ENCODE measurements at regions not wholly inside any gene's neighbourhood (a gene's known extent, or its start where the extent isn't known, plus 50 kb on each side); places are given as distances from the start of the nearest gene placed in this dataset.

DNA sequence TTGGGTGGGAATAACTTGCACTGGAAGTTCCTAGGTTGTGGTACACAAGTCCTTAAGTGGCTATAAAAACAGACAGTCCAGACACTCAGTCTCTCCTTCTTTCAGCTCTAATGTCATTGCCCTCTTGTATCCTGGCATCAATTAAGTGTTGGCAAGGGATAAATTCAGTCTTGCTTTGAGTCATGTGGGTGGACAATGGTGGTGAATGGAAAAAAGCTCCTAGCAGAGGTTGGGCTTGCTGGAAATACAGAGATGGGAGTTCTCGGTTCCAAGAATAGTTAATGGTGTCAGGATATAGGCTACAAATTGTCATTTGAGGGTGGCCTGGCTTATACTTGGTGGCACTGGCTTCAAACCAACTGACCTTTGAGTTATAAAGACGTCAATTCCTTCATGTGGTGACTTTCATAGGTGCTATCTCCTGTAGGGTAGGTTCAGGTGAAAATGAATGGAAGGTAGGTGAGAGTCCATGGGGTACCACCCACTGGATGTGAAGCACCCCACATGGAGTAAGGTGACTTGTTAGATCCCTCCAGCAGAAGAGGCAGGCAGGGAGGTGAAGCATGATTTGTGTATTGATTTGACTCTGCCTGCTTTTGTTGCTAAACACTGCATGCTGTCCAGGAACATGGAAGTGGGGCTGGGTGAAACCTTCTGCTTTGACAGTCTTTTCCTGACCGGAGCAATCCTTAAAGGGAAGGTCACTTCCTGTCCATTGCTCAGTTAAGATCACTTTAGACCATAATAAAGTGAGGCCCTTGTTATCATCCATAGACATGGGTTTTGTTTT, 102.0 kb downstream of the LACC1 start:
- H3K4me3 Mint-ChIP-seq: no peak overlapping the region
- no peak overlapping the region for H3K27ac Mint-ChIP-seq (ENCODE audit: unreplicated experiment)
- no peak for DNase-seq (ENCODE audit: low read depth, low spot score)
- peaks cover 5% of the 10 kb centered on the region for H3K27me3 Mint-ChIP-seq (ENCODE audit: low read depth)
- no peaks in the 10 kb centered on the region for H3K36me3 Mint-ChIP-seq (ENCODE audit: low read depth)
- no peaks in the 10 kb centered on the region for H3K9me3 Mint-ChIP-seq
- peaks cover 29% of the 10 kb centered on the region for H3K4me1 Mint-ChIP-seq
- TF ChIP-seq, protein P1, sequence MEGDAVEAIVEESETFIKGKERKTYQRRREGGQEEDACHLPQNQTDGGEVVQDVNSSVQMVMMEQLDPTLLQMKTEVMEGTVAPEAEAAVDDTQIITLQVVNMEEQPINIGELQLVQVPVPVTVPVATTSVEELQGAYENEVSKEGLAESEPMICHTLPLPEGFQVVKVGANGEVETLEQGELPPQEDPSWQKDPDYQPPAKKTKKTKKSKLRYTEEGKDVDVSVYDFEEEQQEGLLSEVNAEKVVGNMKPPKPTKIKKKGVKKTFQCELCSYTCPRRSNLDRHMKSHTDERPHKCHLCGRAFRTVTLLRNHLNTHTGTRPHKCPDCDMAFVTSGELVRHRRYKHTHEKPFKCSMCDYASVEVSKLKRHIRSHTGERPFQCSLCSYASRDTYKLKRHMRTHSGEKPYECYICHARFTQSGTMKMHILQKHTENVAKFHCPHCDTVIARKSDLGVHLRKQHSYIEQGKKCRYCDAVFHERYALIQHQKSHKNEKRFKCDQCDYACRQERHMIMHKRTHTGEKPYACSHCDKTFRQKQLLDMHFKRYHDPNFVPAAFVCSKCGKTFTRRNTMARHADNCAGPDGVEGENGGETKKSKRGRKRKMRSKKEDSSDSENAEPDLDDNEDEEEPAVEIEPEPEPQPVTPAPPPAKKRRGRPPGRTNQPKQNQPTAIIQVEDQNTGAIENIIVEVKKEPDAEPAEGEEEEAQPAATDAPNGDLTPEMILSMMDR (conservative IDR thresholded peaks at IDR 0.05): no peak

DNA sequence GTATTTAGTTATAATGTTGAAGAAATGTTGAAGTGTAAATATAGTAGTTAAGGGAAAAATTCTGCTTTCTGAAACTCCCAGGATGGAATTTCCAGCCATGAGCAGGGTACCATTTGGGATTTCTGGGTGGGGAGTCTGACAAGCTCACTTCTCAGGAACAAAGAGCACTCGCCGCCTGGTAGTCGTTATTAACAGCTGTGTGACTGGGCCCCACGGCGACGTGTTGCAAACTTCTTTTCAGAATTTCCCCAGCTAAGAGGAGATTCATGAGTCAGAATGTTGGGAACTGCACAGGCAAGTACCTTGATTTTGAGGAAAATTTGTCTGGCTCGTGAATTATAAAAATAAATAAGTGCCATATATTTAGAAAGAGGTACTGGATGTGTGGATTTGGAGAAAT, 103.7 kb downstream of the LACC1 start:
- Mint-ChIP-seq H3K27me3 (ENCODE audit: low read depth) (no peaks in the 10 kb centered on the region), H3K4me3 (no peak overlapping the region), H3K27ac (ENCODE audit: unreplicated experiment) (no peak overlapping the region), H3K9me3 (no peaks in the 10 kb centered on the region), H3K36me3 (ENCODE audit: low read depth) (no peaks in the 10 kb centered on the region), H3K4me1 (peaks cover 22% of the 10 kb centered on the region)
- TF ChIP-seq, protein P1 (conservative IDR thresholded peaks at IDR 0.05): no peak
- DNase-seq (ENCODE audit: low read depth, low spot score): no peak

DNA sequence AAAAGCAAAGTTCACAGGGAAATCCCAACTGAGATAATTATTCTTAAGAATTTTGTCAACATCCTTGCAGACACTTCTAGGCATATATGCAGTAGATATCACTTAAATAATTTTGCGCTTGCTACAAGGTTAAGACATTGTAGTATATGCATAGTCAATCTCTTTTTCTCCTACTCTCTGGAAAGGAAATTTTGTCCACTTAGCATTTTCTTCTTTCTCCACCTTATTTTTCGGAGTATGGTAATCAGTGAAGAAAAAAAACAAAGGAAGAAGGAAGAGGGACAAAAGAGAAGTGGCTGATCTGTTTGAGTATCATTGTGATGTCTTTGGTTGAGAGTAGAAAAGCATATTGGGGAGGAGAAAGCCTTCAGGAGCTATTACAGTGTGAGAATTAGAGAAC, 104.6 kb downstream of the LACC1 start:
- H3K4me1 Mint-ChIP-seq: peaks cover 21% of the 10 kb centered on the region
- H3K4me3 Mint-ChIP-seq: no peak overlapping the region
- no peaks in the 10 kb centered on the region for H3K36me3 Mint-ChIP-seq (ENCODE audit: low read depth)
- no peaks in the 10 kb centered on the region for H3K9me3 Mint-ChIP-seq
- no peaks in the 10 kb centered on the region for H3K27me3 Mint-ChIP-seq (ENCODE audit: low read depth)
- no peak for DNase-seq (ENCODE audit: low read depth, low spot score)
- TF ChIP-seq, protein P1 (conservative IDR thresholded peaks at IDR 0.05): no peak
- H3K27ac Mint-ChIP-seq (ENCODE audit: unreplicated experiment): no peak overlapping the region

DNA sequence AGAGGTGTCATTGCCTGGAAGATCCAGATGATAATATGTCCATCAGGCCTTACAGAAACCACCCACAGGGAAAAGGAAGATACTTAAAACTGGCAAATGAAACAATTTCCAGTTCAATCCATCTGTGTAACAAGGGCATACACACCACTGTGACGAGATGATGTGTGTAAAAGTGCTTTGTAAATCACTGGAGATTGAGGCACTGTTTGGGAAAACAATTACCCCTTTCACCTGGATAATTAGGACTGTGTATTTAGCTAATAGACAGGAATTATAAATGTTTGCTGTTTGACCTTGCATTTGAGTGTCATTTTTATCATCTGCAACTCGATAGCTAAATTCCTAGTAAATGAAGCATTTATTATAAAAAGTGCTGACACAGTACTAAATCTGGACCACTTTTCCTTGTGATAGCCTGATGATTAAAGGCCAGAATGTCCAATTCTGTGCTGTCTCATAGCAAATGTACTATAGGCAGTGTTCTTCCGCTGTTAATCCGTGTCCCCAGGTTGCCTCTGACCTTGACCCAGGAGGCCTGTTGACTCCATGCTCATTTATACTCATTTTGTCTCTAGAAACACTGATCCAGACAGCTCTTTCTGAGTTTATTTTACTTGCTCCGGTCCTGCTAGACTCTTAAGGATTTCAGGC, 105.8 kb downstream of the LACC1 start:
- Mint-ChIP-seq H3K4me1 (peaks cover 21% of the 10 kb centered on the region), H3K4me3 (no peak overlapping the region), H3K27ac (ENCODE audit: unreplicated experiment) (no peak overlapping the region), H3K36me3 (ENCODE audit: low read depth) (no peaks in the 10 kb centered on the region), H3K27me3 (ENCODE audit: low read depth) (no peaks in the 10 kb centered on the region), H3K9me3 (no peaks in the 10 kb centered on the region)
- TF ChIP-seq, protein P1 (conservative IDR thresholded peaks at IDR 0.05): no peak
- DNase-seq (ENCODE audit: low read depth, low spot score): no peak

DNA sequence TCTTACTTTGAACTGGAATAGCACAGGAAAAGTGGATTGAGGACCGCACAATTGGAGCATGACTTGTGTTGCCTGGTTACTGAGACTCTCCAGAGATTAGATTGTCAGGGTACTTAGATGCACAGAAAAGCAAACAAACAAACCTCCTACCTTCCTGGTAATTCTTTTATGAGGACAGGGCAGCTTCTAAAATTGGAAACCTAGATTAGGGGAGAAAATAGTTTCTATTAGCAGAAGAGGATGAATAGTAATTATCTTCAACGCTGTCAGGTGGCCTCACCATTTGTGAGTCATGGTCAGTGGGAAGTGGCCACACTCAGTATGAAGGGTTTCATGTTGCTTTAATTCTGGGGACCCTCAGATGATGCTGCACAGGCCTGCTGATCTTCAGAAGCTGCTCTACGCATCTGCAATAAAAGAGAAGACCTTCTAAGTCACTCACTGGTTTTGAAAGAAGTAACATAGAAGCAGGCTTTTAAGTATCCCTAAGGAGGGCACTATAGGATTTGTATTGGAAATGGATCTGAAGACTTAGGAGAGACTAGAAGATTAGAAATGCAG, 106.8 kb downstream of the LACC1 start:
- peaks cover 26% of the 10 kb centered on the region for H3K4me1 Mint-ChIP-seq
- TF ChIP-seq, protein P1 (conservative IDR thresholded peaks at IDR 0.05): no peak
- no peak overlapping the region for H3K27ac Mint-ChIP-seq (ENCODE audit: unreplicated experiment)
- no peaks in the 10 kb centered on the region for H3K36me3 Mint-ChIP-seq (ENCODE audit: low read depth)
- H3K27me3 Mint-ChIP-seq (ENCODE audit: low read depth): no peaks in the 10 kb centered on the region
- no peak for DNase-seq (ENCODE audit: low read depth, low spot score)
- no peak overlapping the region for H3K4me3 Mint-ChIP-seq
- no peaks in the 10 kb centered on the region for H3K9me3 Mint-ChIP-seq
